ENCODE measurements at regions not wholly inside any gene's neighbourhood (a gene's known extent, or its start where the extent isn't known, plus 50 kb on each side); places are given as distances from the start of the nearest gene placed in this dataset.

DNA sequence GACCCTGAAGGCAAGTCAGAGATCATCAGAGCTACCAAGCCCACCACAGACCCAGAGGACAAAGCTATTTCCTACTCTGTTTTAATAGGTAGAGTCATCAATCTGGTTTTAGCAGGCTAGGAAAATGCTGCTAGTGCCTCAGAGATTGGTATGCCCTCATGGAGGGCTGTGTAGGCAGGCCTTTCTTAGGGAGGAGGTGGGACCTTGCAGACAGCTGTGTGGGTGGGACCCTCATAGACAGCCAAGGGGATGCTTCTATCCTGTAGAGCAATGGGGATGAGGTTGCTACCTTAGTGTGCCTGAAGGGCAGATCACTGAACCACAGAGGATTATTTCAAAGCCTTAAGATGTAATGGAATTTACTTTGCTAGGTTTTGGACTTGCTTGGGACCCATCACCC lies 534.9 kb upstream of the KLF12 start:
- no peak for TF ChIP-seq EZH2 (IDR thresholded peaks at IDR 0.05; ENCODE audit: low read length, missing control alignments)
- TF ChIP-seq CTCF (conservative IDR thresholded peaks at IDR 0.05 in 1 of 2, IDR thresholded peaks at IDR 0.05 in 1 of 2; ENCODE audit: low read depth in 1 of 2, low read length in 2 of 2), result no peak

Data from fibroblast of lung (primary cell).